A549 (cell line): ENCODE measurements at regions not wholly inside any gene's neighbourhood (a gene's known extent, or its start where the extent isn't known, plus 50 kb on each side); places are given as distances from the start of the nearest gene placed in this dataset.

Source experiments
- ATAC-seq, 2 experiments: fragments of 200-7000 bp in 1 of 2; fragments of >200 bp in 1 of 2; cut with Nextera tagmentation in 1 of 2; cut with Tn5 transposase in 1 of 2; 3 replicates each; pipeline versions ENCODE4 v1.8.0 to v1.9.1; 2018 to 2020; ENCODE audit warnings: mild to moderate bottlenecking in 1 of 2, moderate library complexity in 1 of 2
- CTCF ChIA-PET: fragments of 300-600 bp; sonication (Branson Sonifier 250); formaldehyde crosslinking; extraction: SDS; loops from one replicate; lab custom pipeline; 2021; ENCODE audit warnings: antibody characterized with exemption, inconsistent platforms; lab: Yijun Ruan, JAX
- POLR2A ChIA-PET: fragments of 350-600 bp; formaldehyde crosslinking; extraction: SDS; loops from one replicate; lab custom pipeline; 2021; ENCODE audit warnings: antibody characterized with exemption, inconsistent platforms; lab: Yijun Ruan, JAX
- DNase-seq, 2 experiments: peaks; one replicate each; pipeline versions ENCODE4 v3.0.0 to v3.0.0-alpha.2; 2011 to 2016; ENCODE audit warnings: low read depth in 1 of 2, low spot score in 1 of 2
- FAIRE-seq: peaks from 2 replicates; lab custom pipeline; 2011; peaks lifted over from hg19 to GRCh38; lab: Jason Lieb, UNC
- H3K27ac ChIP-seq, 2 experiments: fragments of >200 bp; sonication (Bioruptor Twin); formaldehyde crosslinking; 3 replicates each; pipeline ENCODE4 v1.5.1; 2016 to 2017
- H3K4me1 ChIP-seq: fragments of >200 bp; sonication (Bioruptor Twin); formaldehyde crosslinking; 3 replicates; pipeline ENCODE4 v1.6.1; 2016
- H3K4me2 ChIP-seq: fragments of >200 bp; sonication (Bioruptor Twin); formaldehyde crosslinking; 3 replicates; pipeline ENCODE4 v1.6.1; 2016
- H3K4me3 ChIP-seq: fragments of >200 bp; sonication (Bioruptor Twin); formaldehyde crosslinking; 3 replicates; pipeline ENCODE4 v1.5.1; 2016
- H3K9me3 ChIP-seq: fragments of >200 bp; sonication (Bioruptor Twin); formaldehyde crosslinking; 3 replicates; pipeline ENCODE4 v1.6.1; 2016
- ATOH8 ChIP-seq: fragments of 250-450 bp; sonication (Bioruptor Pico); IDR thresholded peaks from 2 replicates; pipeline ENCODE4 v1.5.0; 2020; ENCODE audit warnings: low read depth, mild to moderate bottlenecking, moderate library complexity
- BCL3 ChIP-seq: fragments of >200 bp; sonication (Bioruptor Twin); formaldehyde crosslinking; IDR thresholded peaks from 3 replicates; pipeline ENCODE4 v1.6.1; 2016
- BHLHE40 ChIP-seq: IDR thresholded peaks from 2 replicates; pipeline ENCODE4 v1.6.1; 2012; ENCODE audit warnings: low read depth, low read length, inconsistent platforms
- CEBPB ChIP-seq, 2 experiments: fragments of >200 bp in 1 of 2; sonication (Bioruptor Twin) in 1 of 2; formaldehyde crosslinking in 1 of 2; IDR thresholded peaks; 2 replicates each; pipeline ENCODE4 v1.6.1; 2012 to 2016
- CHD2 ChIP-seq: fragments of 150-350 bp; IDR thresholded peaks from 2 replicates; pipeline ENCODE4 v1.6.1; 2014; ENCODE audit warnings: low read length; ENCODE audit not compliant: partially characterized antibody
- CHD4 ChIP-seq: fragments of 200-600 bp; sonication (generic); IDR thresholded peaks from 2 replicates; pipeline ENCODE4 v1.6.1; 2016; ENCODE audit warnings: antibody characterized with exemption, mild to moderate bottlenecking, borderline replicate concordance
- EHMT2 ChIP-seq: fragments of 200-600 bp; sonication (generic); IDR thresholded peaks from 2 replicates; pipeline ENCODE4 v1.6.1; 2016; ENCODE audit warnings: antibody characterized with exemption, low read depth, mild to moderate bottlenecking, moderate library complexity
- HEYL ChIP-seq: fragments of 250-450 bp; sonication (Bioruptor Pico); IDR thresholded peaks from 2 replicates; pipeline ENCODE4 v1.8.0; 2021; ENCODE audit warnings: mild to moderate bottlenecking, moderate library complexity
- HMGXB4 ChIP-seq: fragments of 250-450 bp; sonication (Bioruptor Pico); IDR thresholded peaks from 2 replicates; pipeline ENCODE4 v1.5.0; 2021; ENCODE audit warnings: mild to moderate bottlenecking, moderate library complexity, borderline replicate concordance
- NPAS2 ChIP-seq: fragments of 250-450 bp; sonication (Bioruptor Pico); IDR thresholded peaks from 2 replicates; pipeline ENCODE4 v1.8.0; 2022; ENCODE audit warnings: mild to moderate bottlenecking, moderate library complexity, borderline replicate concordance
- REST ChIP-seq: fragments of 200-600 bp; sonication (generic); IDR thresholded peaks from 2 replicates; pipeline ENCODE4 v1.6.1; 2016; ENCODE audit warnings: antibody characterized with exemption, mild to moderate bottlenecking, moderate library complexity
- USF2 ChIP-seq: fragments of 450-650 bp; IDR thresholded peaks from 2 replicates; pipeline ENCODE4 v1.6.1; 2014; ENCODE audit warnings: antibody characterized with exemption
- ZFP36 ChIP-seq: fragments of 450-650 bp; IDR thresholded peaks from 2 replicates; pipeline ENCODE4 v1.6.1; 2014; ENCODE audit warnings: borderline replicate concordance; ENCODE audit not compliant: partially characterized antibody
- ZNF302 ChIP-seq: fragments of 250-450 bp; sonication (Bioruptor Pico); IDR thresholded peaks from 2 replicates; pipeline ENCODE4 v1.9.0; 2021; ENCODE audit warnings: inconsistent platforms, mild to moderate bottlenecking, moderate library complexity
- ZSCAN20 ChIP-seq: fragments of 250-450 bp; sonication (Bioruptor Pico); IDR thresholded peaks from 2 replicates; pipeline ENCODE4 v1.8.0; 2022; ENCODE audit warnings: mild to moderate bottlenecking, moderate library complexity
- WGBS: methylation state at CpG from one replicate; pipeline ENCODE4 v1.1.6; 2017; ENCODE audit errors: missing lambda C conversion rate; 5-methylcytosine and 5-hydroxymethylcytosine counted together
- TF ChIP-seq, protein P1 (sequence below): fragments of >200 bp; sonication (Bioruptor Twin); formaldehyde crosslinking; IDR thresholded peaks from 2 replicates; pipeline ENCODE4 v1.6.1; 2016
- TF ChIP-seq, protein P2 (sequence below): fragments of 150-350 bp; IDR thresholded peaks from 2 replicates; pipeline ENCODE4 v1.6.1; 2014; ENCODE audit warnings: low read depth, mild to moderate bottlenecking, low read length

GRCh38 chr1:208581209-208581608, 337.0 kb upstream of the PLXNA2 start:
- H3K4me2 ChIP-seq: no peak overlapping the region
- no peak for TF ChIP-seq NPAS2 (CRISPR knock-in tag)
- no peak for TF ChIP-seq ZSCAN20 (CRISPR knock-in tag)
- TF ChIP-seq HEYL (CRISPR knock-in tag): no peak
- no peak for TF ChIP-seq ZNF302
- TF ChIP-seq, protein P1, sequence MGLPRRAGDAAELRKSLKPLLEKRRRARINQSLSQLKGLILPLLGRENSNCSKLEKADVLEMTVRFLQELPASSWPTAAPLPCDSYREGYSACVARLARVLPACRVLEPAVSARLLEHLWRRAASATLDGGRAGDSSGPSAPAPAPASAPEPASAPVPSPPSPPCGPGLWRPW: no peak
- TF ChIP-seq BCL3: no peak
- TF ChIP-seq, all 56 proteins: peak for 0
- WGBS: 15% methylated on average over 3 of the region's 3 CpGs
- no peak for DNase-seq
- ChIA-PET CTCF (no interaction called here), POLR2A (no interaction called here)
- no peaks in the 10 kb centered on the region for H3K9me3 ChIP-seq
- no peak for ATAC-seq
- no peak for FAIRE-seq
- no peak overlapping the region for H3K27ac ChIP-seq
- H3K4me1 ChIP-seq: no peaks in the 10 kb centered on the region
- no peak overlapping the region for H3K4me3 ChIP-seq

DNA sequence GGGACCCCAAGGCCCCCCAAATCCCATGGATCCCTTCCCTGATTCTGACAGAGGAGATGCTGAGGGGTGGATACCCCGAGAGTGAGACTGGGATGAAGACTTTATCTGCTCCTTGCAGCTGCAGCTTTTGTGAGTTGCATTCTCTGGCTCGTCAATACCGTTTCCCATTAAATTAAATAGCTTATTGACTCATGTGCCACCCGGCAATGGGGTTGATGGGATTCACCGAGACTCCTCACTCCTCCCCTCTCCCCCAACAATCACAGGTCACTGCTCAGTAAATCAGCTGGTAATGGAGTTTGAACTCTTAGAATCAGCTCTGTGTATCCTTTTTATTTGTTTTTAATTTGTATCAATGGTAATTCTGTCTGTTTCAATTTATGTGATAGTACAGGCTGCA, 337.5 kb upstream of the PLXNA2 start:
- FAIRE-seq (no peak), DNase-seq (no peak), ATAC-seq (no peak)
- POLR2A ChIA-PET: no interaction called here
- Histone ChIP-seq H3K4me2 (no peak overlapping the region), H3K9me3 (no peaks in the 10 kb centered on the region), H3K4me1 (no peaks in the 10 kb centered on the region), H3K4me3 (no peak overlapping the region), H3K27ac (no peak overlapping the region)
- no peak for TF ChIP-seq HEYL (CRISPR knock-in tag)
- no peak for TF ChIP-seq CHD2
- TF ChIP-seq ATOH8: no peak
- no peak for TF ChIP-seq CEBPB (IDR thresholded peaks at IDR 0.05)
- no peak for TF ChIP-seq REST
- TF ChIP-seq USF2: no peak
- TF ChIP-seq ZFP36: no peak
- TF ChIP-seq BHLHE40: no peak
- no peak for TF ChIP-seq CHD4
- TF ChIP-seq, protein P2, sequence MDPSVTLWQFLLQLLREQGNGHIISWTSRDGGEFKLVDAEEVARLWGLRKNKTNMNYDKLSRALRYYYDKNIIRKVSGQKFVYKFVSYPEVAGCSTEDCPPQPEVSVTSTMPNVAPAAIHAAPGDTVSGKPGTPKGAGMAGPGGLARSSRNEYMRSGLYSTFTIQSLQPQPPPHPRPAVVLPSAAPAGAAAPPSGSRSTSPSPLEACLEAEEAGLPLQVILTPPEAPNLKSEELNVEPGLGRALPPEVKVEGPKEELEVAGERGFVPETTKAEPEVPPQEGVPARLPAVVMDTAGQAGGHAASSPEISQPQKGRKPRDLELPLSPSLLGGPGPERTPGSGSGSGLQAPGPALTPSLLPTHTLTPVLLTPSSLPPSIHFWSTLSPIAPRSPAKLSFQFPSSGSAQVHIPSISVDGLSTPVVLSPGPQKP: no peak
- no peak for TF ChIP-seq HMGXB4 (CRISPR knock-in tag)
- TF ChIP-seq EHMT2: no peak
- 6% methylated on average over 5 of the region's 5 CpGs for WGBS
- CTCF ChIA-PET: no interaction called here
